Immature natural killer cell (primary cell): ENCODE measurements at regions not wholly inside any gene's neighbourhood (a gene's known extent, or its start where the extent isn't known, plus 50 kb on each side); places are given as distances from the start of the nearest gene placed in this dataset.

ENCODE experiments used
- DNase-seq, 3 donors: peaks; one replicate each; pipeline ENCODE4 v3.0.0; 2022; ENCODE audit warnings: mixed read lengths in 1 of 3
- H3K27ac Mint-ChIP-seq, 6 donors: one replicate each; pipeline ENCODE4 v1.8.0; 2020; ENCODE audit warnings: mixed read lengths in 6 of 6, mild to moderate bottlenecking in 5 of 6, inconsistent platforms in 4 of 6, moderate library complexity in 3 of 6
- H3K27me3 Mint-ChIP-seq, 3 donors: one replicate each; pipeline ENCODE4 v1.8.0; 2020 to 2021; ENCODE audit warnings: low read depth in 3 of 3, mild to moderate bottlenecking in 3 of 3, mixed read lengths in 3 of 3, moderate library complexity in 3 of 3, inconsistent platforms in 1 of 3
- H3K36me3 Mint-ChIP-seq, 3 donors: one replicate each; pipeline ENCODE4 v1.8.0; 2020; ENCODE audit warnings: mixed read lengths in 3 of 3, inconsistent platforms in 2 of 3, mild to moderate bottlenecking in 2 of 3
- H3K4me1 Mint-ChIP-seq, 2 donors: one replicate each; pipeline ENCODE4 v1.8.0; 2020; ENCODE audit warnings: inconsistent platforms in 2 of 2, mild to moderate bottlenecking in 2 of 2, mixed read lengths in 2 of 2, moderate library complexity in 1 of 2
- H3K4me3 Mint-ChIP-seq, 5 donors: one replicate each; pipeline ENCODE4 v1.8.0; 2020; ENCODE audit warnings: mild to moderate bottlenecking in 5 of 5, mixed read lengths in 5 of 5, inconsistent platforms in 3 of 5, moderate library complexity in 3 of 5
- H3K9me3 Mint-ChIP-seq, 6 donors: one replicate each; pipeline ENCODE4 v1.8.0; 2020; ENCODE audit warnings: mild to moderate bottlenecking in 6 of 6, mixed read lengths in 6 of 6, inconsistent platforms in 4 of 6, moderate library complexity in 3 of 6

DNA sequence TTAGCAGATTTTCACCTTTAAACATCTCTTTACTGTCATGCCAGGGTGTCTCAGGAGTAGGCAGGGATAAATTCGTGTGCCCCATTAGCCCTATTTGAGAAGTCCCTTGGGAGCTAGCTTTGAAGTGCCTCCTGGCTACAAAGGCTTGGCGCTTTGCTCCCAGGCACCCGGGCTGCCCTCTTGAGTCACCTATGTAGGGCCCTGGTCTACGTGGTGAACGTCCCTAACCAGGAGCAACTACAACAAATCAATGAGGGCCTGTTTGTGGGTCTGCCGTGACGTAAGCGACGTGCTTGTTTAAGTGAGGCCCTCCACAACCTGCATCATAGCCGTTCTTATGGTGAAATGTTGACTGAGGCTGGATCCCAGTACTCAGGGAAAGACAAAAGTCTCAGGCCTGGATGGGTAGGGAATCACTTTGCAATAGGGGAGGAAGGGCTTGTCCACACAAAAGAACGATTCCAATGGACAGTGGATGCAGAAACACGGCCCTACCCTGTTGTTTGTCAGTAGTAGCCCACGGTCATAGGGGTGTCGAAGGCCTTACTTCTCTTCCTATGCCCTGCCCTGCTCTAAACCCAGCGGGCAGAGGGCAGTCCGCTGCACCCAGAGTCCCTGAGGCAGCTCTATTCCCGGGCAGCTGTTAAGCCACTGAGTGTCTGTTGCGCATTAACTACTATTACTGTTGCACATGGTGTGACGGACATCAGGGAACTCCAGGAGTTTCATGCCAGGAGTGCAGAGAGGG is 93.9 kb downstream of the INHBB start:
- H3K27me3 Mint-ChIP-seq, result peaks cover 2 to 16% (median 14%) of the 10 kb centered on the region in 3 donors
- H3K4me1 Mint-ChIP-seq, result peaks cover 2 to 6% of the 10 kb centered on the region in 2 donors
- no peak for DNase-seq
- no peaks in the 10 kb centered on the region for H3K9me3 Mint-ChIP-seq
- H3K4me3 Mint-ChIP-seq, result no peak overlapping the region
- H3K36me3 Mint-ChIP-seq, result no peaks in the 10 kb centered on the region
- no peak overlapping the region for H3K27ac Mint-ChIP-seq

DNA sequence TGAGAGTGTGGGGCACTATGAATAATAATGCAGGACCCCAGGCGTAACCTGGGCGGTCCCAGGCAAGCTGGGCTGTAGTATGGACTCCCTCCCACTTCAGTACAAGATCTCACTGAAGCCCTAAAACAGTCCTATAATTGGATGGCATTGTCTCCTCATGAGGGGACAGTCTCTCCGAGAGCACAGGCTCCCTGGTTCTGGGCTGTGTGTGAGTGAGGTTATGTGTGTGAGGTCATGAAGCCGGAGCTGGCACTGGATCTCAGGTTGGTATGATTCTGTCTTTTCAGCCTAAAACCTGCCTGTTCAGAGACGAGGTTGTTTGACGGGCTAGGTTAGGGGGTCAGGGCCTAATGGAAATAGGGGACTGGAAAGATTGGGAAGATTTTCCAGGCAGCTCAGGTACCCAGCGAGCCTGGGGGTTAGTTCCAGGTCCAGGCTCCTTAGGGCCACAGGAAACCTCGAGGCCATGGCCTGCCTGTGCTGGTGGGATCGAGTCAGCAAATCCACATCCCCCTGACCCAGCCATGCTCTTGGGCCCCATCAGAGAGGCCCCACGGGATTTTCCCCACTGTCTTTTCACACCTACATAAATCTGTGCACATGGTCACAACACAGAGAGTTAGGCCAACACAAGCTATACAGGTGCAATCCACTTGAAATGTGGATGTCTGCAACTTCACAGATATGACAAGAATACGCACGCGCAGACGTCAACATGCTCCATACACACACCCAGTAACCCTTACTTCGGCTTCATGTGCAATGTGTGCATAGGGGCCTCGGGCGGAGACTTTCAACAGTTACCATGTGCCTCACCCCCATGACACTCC is 94.8 kb downstream of the INHBB start:
- H3K9me3 Mint-ChIP-seq, result no peaks in the 10 kb centered on the region
- H3K4me3 Mint-ChIP-seq, result no peak overlapping the region
- peaks cover 2 to 6% of the 10 kb centered on the region in 2 donors for H3K4me1 Mint-ChIP-seq
- H3K27ac Mint-ChIP-seq, result no peak overlapping the region
- DNase-seq, result no peak
- H3K27me3 Mint-ChIP-seq, result peaks cover 4 to 16% (median 14%) of the 10 kb centered on the region in 3 donors
- no peaks in the 10 kb centered on the region for H3K36me3 Mint-ChIP-seq

DNA sequence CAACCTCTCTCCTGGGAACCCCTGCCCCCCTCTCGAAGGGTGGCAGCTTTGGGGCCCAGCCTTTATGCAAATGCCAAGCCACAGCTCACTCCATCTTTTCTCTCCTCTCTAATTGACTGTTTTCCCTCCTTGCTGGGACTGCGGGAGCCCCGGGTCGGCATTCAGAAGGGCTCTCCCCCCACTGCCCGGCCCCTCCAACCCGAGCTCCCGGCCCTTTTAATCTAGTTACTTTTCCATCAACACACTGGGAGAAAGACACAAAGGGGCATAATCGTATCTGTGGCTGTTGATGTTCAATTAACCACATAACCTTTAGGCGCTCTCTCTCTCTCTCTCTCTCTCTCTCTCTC is 95.4 kb downstream of the INHBB start:
- Mint-ChIP-seq H3K27ac (no peak overlapping the region), H3K4me3 (no peak overlapping the region), H3K27me3 (peaks cover 4 to 16% (median 14%) of the 10 kb centered on the region in 3 donors)

DNA sequence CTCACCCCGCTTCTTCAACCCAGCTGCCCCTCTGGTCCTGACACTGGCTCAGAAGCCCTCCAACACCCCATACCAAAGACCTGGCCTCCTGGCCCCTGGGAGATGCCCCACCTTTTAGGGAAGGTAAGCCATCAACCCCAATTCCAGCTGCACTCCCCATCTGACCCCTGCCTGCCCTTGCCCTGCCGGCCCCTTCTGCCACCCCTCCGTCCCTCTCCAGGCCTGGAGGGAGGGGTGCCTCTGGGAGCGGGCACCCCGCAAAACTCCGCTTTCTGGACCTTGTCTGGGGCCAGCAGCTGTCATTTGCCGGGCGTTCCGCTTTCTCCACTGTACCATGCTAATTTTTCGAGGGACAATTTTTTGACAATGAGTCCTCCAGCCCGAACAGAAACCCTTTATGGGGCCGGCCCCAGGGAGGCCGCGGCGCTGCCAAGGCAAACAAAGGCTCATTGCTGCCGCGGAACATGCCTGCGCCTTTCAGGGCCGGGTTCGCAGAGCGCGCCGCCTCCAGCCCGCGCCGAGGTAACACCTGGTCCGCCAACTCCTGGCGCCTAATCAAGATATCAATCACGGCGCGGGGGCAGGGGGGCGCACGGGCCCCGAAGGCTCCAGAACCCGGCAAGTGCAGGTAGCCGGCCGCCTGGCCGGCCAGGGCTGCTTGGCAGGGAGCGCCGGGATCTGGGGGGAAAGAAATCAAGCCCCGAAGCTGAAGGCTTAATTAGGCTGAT is 96.0 kb downstream of the INHBB start:
- Mint-ChIP-seq H3K4me3 (no peak overlapping the region), H3K27me3 (peaks cover 4 to 16% (median 14%) of the 10 kb centered on the region in 3 donors), H3K9me3 (no peaks in the 10 kb centered on the region), H3K36me3 (no peaks in the 10 kb centered on the region), H3K4me1 (peaks cover 2 to 6% of the 10 kb centered on the region in 2 donors), H3K27ac (no peak overlapping the region)
- DNase-seq, result no peak

More for the DNA sequence above, 95.4 kb downstream of the INHBB start:
- Mint-ChIP-seq H3K9me3 (no peaks in the 10 kb centered on the region), H3K36me3 (no peaks in the 10 kb centered on the region), H3K4me1 (peaks cover 2 to 6% of the 10 kb centered on the region in 2 donors)
- DNase-seq, result no peak

DNA sequence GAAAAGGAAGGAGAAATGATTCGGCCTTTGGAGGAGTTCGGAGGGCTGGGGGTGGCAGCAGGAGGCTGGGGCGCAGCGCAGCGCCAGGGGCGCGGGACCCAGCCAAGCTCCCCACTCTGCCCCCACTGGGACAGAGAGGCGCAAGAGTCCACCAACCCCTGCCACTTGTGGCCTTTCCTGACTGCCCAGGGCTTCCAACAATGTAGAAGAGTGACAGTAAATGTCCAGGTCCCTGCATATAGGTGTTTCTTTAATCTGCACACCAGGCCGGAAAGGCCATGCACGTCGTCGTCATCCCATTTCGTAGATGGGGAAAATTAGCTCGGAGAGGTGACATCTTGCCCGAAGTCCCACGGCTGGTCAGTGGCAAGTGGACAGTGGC is 96.6 kb downstream of the INHBB start:
- Mint-ChIP-seq H3K9me3 (no peaks in the 10 kb centered on the region), H3K4me1 (peaks cover 2 to 6% of the 10 kb centered on the region in 2 donors), H3K27ac (no peak overlapping the region), H3K4me3 (peak overlapping the region in 2 of 5 donors; percentile 13 to 18), H3K36me3 (no peaks in the 10 kb centered on the region), H3K27me3 (peaks cover 4 to 16% (median 13%) of the 10 kb centered on the region in 3 donors)
- DNase-seq, result no peak

DNA sequence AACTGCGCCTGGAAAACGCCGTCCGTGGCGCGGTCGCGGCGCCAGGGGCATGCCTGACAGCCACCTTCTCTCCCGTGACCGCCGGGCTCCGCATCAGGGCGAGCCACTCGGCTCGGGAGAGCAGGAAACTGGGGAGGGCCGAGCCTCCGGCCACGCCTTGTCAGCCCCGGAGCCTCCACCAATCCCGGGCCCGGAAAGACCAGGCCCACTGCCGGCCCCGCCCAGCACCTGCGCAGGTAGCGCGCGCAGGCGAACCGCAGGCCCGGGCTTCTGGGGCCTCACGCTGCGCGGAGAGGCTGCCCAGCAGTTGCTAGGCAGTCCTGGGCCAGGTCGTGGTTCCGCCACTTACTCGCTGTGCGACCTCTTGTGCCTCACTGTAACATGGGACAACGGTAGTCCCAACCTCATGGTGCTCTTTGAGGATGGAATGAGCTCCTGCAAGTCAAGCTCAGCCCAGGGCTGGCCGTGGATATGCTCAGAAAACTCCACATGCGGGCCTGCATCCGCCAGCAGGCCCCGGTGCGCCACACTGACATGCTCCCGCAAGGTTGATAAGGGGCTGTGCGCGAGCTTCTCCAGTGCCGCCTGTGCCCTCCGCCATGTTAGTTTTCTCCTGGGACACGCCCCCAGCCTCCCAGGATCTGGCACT is 97.1 kb downstream of the INHBB start:
- H3K27ac Mint-ChIP-seq, result no peak overlapping the region
- peak overlapping the region in 2 of 5 donors; percentile 13 to 18 for H3K4me3 Mint-ChIP-seq
- peaks cover 2 to 6% of the 10 kb centered on the region in 2 donors for H3K4me1 Mint-ChIP-seq
- H3K9me3 Mint-ChIP-seq, result no peaks in the 10 kb centered on the region
- H3K27me3 Mint-ChIP-seq, result peaks cover 4 to 16% (median 15%) of the 10 kb centered on the region in 3 donors
- no peaks in the 10 kb centered on the region for H3K36me3 Mint-ChIP-seq
- no peak for DNase-seq

DNA sequence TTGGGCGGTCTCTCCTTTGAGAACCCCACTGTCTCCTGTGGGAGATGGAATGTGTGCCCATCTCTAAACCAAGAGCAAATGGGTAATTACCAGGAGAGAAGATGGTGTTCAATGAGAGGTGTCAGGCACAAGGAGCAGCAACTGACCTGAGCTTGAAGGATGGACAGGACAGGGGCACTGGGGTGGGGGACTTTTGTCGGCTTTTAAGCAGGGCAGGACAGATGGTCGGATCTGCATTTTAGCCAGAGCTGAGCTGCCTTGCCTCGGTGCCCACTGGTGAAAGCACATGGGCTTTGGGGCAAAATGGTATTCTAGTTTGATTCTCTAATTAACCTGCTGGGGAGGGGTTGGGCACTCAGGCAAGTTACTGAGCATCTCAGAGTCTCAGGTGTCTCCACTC is 98.0 kb downstream of the INHBB start:
- Mint-ChIP-seq H3K27ac (no peak overlapping the region), H3K4me1 (peaks cover 2 to 6% of the 10 kb centered on the region in 2 donors), H3K27me3 (peaks cover 4 to 16% (median 15%) of the 10 kb centered on the region in 3 donors), H3K9me3 (no peaks in the 10 kb centered on the region), H3K4me3 (no peak overlapping the region), H3K36me3 (no peaks in the 10 kb centered on the region)
- DNase-seq, result no peak

DNA sequence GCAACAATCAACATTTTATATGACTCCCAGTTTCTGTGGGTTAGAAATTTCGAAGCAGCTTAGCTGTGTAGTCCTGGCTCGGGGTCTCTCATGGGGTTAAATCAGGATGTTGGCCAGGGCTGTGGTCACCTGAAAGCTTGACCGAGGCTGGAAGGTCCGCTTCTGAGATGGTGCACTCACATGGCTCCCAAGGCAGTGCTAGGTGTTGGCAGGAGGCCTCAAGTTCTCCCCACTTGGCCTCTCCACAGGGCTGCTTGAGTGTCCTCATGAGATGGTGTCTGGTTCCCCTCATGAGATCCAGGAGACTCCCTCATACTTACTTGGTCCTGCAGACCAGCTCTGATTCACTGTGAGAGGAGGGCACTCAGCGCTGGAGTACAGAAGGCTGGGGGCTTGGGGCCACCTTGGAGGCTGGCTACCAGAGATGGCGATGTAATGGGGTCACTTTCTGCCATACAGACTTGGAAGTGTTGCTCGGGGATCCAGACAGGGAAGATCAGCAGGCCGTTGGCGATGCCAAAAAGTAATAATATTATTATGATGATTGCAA is 98.8 kb downstream of the INHBB start:
- no peaks in the 10 kb centered on the region for H3K9me3 Mint-ChIP-seq
- no peak overlapping the region for H3K27ac Mint-ChIP-seq
- H3K4me1 Mint-ChIP-seq, result peaks cover 2 to 6% of the 10 kb centered on the region in 2 donors
- DNase-seq, result no peak
- H3K36me3 Mint-ChIP-seq, result no peaks in the 10 kb centered on the region
- H3K4me3 Mint-ChIP-seq, result no peak overlapping the region
- peaks cover 4 to 17% (median 16%) of the 10 kb centered on the region in 3 donors for H3K27me3 Mint-ChIP-seq

DNA sequence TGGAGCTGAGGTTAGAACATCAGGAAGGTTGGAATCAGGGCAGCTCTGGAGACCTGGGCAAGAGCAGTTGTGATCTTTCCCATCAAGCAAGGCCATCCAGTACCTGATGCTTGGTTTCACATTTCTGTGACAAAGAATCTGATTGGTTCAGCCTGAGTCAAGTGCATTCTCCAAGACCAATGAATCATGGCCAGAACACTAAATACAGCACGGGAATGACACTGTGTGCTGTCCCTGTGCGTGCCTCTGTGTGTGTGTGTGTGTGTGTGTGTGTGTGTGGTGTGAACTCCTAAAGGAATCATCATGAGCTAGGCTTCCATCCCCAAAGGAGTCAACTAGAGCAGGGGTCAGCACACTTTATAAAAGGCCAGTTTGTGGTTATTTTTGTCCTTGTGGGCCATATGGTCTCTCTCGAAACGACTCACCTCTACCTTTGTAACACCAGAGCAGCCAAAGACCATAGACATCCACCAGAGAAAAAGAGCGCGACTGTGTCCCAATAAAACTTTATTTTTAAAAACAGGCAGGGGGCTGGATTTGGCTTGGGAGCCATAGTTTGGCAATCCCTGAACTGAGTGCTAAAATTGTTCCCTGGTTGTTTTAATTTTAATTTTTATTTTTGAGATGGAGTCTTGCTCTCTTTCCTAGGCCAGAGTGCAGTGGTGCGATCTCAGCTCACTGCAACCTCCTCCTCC is 99.7 kb downstream of the INHBB start:
- no peak for DNase-seq
- Mint-ChIP-seq H3K4me3 (no peak overlapping the region), H3K27ac (no peak overlapping the region), H3K27me3 (peaks cover 2 to 19% (median 11%) of the 10 kb centered on the region in 3 donors), H3K36me3 (no peaks in the 10 kb centered on the region), H3K9me3 (no peaks in the 10 kb centered on the region), H3K4me1 (peaks cover 2 to 6% of the 10 kb centered on the region in 2 donors)

DNA sequence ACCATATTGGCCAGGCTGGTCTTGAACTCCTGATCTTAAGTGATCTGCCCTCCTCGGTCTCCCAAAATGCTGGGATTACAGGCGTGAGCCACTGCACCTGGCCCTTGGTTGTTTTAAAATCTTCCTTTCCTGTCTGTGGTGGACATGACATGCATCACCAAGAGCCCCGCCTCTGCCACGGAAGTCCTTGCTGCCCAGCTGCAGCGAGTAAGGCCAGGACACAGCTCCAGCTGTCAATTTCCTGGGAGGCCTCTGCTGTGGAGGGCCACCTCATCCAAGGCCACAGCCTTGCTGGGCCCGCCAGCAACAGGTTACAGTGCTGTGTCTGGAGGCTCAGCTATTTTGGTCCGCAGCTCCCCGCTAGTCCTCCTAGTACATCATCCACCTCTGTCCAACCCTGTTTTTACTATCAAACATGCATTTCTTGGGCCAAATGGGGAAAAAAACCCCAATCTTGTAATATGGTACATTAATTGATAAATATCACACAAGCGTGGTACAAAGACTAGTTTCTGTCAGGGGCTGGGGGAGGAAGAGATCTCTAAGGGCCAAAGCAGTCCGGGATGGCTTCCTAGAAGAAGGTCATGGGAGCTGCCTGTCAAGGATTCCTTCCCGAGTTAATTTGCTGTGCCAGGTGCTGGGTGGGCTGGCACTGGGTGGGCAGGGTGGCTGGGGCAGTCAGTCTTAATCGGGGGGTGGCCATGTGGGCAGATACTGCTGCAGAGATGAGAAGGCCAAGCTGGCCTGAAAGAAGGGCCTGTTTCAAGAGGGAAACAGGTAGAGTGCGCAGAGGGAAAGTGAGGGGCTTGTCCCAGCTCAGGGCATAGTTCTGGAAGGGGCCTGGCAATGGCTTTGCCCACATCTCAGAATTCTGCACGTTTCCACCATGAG is 100.5 kb downstream of the INHBB start:
- Mint-ChIP-seq H3K9me3 (no peaks in the 10 kb centered on the region), H3K4me3 (no peak overlapping the region), H3K36me3 (no peaks in the 10 kb centered on the region), H3K4me1 (peaks cover 2 to 6% of the 10 kb centered on the region in 2 donors), H3K27me3 (peaks cover 2 to 18% (median 5%) of the 10 kb centered on the region in 3 donors), H3K27ac (no peak overlapping the region)
- no peak for DNase-seq

DNA sequence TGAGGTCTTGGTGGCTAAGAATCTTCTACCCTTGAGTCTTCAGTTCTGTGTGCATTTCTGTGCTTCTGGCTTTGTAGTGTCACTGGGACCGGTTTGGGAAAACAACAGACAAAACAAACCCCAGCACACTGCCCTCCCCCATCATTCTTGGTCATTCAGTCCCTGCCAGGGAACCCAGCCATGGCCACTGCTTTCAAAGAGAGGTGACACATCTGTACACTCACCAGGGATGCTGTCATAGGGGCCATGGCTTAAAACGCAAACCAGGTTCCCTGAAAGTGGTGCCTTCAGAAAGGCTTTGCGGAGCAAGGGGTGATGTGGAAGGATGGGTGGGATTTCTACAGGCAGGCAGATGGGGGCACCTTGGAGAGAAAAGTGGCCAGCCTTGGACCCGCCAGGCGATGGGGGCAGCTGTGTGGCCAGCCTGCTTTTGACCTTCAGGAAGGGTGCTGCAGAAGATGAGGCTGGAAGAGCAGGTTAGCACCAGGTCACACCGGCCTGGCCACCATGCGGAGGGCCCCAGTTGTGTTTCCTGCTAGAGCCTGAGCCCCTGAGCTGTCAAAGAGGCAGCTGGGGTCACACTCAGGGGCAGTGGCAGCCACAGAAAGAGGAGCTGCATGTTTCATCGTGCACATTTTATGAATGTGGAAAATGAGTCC is 101.3 kb downstream of the INHBB start:
- no peaks in the 10 kb centered on the region for H3K36me3 Mint-ChIP-seq
- H3K27ac Mint-ChIP-seq, result no peak overlapping the region
- DNase-seq, result no peak
- peaks cover 2 to 6% of the 10 kb centered on the region in 2 donors for H3K4me1 Mint-ChIP-seq
- peaks cover 2 to 22% (median 5%) of the 10 kb centered on the region in 3 donors for H3K27me3 Mint-ChIP-seq
- no peak overlapping the region for H3K4me3 Mint-ChIP-seq
- H3K9me3 Mint-ChIP-seq, result no peaks in the 10 kb centered on the region

DNA sequence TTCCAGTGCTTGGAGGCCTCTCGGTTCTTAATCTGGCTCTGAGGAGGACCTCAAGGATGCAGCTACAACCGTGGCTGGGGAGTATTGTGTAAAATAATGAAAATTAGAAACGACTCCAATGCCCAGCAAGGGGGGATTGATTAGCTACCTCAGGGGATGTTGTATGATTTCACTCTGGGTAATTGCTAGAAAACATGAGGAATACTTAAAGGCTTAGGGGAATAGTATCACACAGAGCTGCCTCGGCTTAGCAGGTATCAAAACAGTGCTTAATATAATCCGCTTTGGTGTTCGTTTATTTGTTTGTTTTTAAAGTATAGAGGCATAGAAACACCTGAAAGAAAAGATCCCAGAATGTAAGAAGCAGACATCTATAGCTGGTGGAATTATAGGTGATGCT is 102.5 kb downstream of the INHBB start:
- no peak overlapping the region for H3K27ac Mint-ChIP-seq
- H3K27me3 Mint-ChIP-seq, result peaks cover 2 to 22% (median 5%) of the 10 kb centered on the region in 3 donors
- H3K4me1 Mint-ChIP-seq, result peaks cover 0 to 3% of the 10 kb centered on the region in 2 donors
- no peak for DNase-seq
- no peaks in the 10 kb centered on the region for H3K9me3 Mint-ChIP-seq
- no peaks in the 10 kb centered on the region for H3K36me3 Mint-ChIP-seq
- no peak overlapping the region for H3K4me3 Mint-ChIP-seq
